ENCODE measurements at regions not wholly inside any gene's neighbourhood (a gene's known extent, or its start where the extent isn't known, plus 50 kb on each side); places are given as distances from the start of the nearest gene placed in this dataset.

GRCh38 chr16:87149051-87149450, 168.1 kb downstream of the C16orf95 start:
- no peaks in the 10 kb centered on the region for H3K9me3 ChIP-seq
- H3K4me3 ChIP-seq = no peak overlapping the region
- no peak for DNase-seq
- TF ChIP-seq POLR2A (IDR thresholded peaks at IDR 0.05) (no peak), CTCF (IDR thresholded peaks at IDR 0.05) (no peak), EP300 (IDR thresholded peaks at IDR 0.05) (no peak)
- no peak overlapping the region for H3K27ac ChIP-seq
- no peaks in the 10 kb centered on the region for H3K27me3 ChIP-seq
- H3K36me3 ChIP-seq = no peaks in the 10 kb centered on the region
- H3K4me1 ChIP-seq (ENCODE audit: insufficient read depth) = no peaks in the 10 kb centered on the region
- intact Hi-C loops (cut with DNase I) = no loop called here
- 93 to 100% (median 98%) methylated on average over 1 of the region's 1 CpG for WGBS, 3 donors

GRCh38 chr16:87150262-87150661, 166.9 kb downstream of the C16orf95 start:
- Histone ChIP-seq H3K4me3 (no peak overlapping the region), H3K36me3 (no peaks in the 10 kb centered on the region), H3K27ac (no peak overlapping the region), H3K9me3 (no peaks in the 10 kb centered on the region), H3K4me1 (ENCODE audit: insufficient read depth) (no peaks in the 10 kb centered on the region), H3K27me3 (no peaks in the 10 kb centered on the region)
- WGBS, 3 donors = 58 to 64% (median 59%) methylated on average over 13 of the region's 13 CpGs
- DNase-seq = no peak
- TF ChIP-seq CTCF (IDR thresholded peaks at IDR 0.05) (no peak), POLR2A (IDR thresholded peaks at IDR 0.05) (no peak), EP300 (IDR thresholded peaks at IDR 0.05) (no peak)
- intact Hi-C loops (cut with DNase I) = no loop called here

GRCh38 chr16:87150681-87151280, 166.4 kb downstream of the C16orf95 start:
- H3K4me3 ChIP-seq = no peak overlapping the region
- DNase-seq = no peak
- no peaks in the 10 kb centered on the region for H3K9me3 ChIP-seq
- TF ChIP-seq EP300 (IDR thresholded peaks at IDR 0.05) (no peak), POLR2A (IDR thresholded peaks at IDR 0.05) (no peak), CTCF (IDR thresholded peaks at IDR 0.05) (no peak)
- H3K36me3 ChIP-seq = no peaks in the 10 kb centered on the region
- H3K27ac ChIP-seq = no peak overlapping the region
- no peaks in the 10 kb centered on the region for H3K4me1 ChIP-seq (ENCODE audit: insufficient read depth)
- no peaks in the 10 kb centered on the region for H3K27me3 ChIP-seq
- intact Hi-C loops (cut with DNase I) = no loop called here
- WGBS, 3 donors = 68 to 72% (median 69%) methylated on average over 4 of the region's 4 CpGs

GRCh38 chr16:87152221-87152755, 164.9 kb downstream of the C16orf95 start:
- H3K27me3 ChIP-seq = no peaks in the 10 kb centered on the region

More at GRCh38 chr16:87152221-87152755, 164.9 kb downstream of the C16orf95 start:
- Histone ChIP-seq H3K36me3 (no peaks in the 10 kb centered on the region), H3K9me3 (no peaks in the 10 kb centered on the region), H3K27ac (no peak overlapping the region), H3K4me3 (no peak overlapping the region), H3K4me1 (ENCODE audit: insufficient read depth) (no peaks in the 10 kb centered on the region)
- no peak for DNase-seq
- 88 to 94% (median 89%) methylated on average over 19 of the region's 19 CpGs for WGBS, 3 donors
- intact Hi-C loops (cut with DNase I) = no loop called here
- TF ChIP-seq CTCF (IDR thresholded peaks at IDR 0.05) (no peak), POLR2A (IDR thresholded peaks at IDR 0.05) (no peak), EP300 (IDR thresholded peaks at IDR 0.05) (no peak)

All from ovary (tissue), 7 donors.